Testis (tissue), 2 donors: ENCODE measurements at regions not wholly inside any gene's neighbourhood (a gene's known extent, or its start where the extent isn't known, plus 50 kb on each side); places are given as distances from the start of the nearest gene placed in this dataset.

ENCODE experiments used
- POLR2A ChIP-seq: fragments of 450-650 bp; IDR thresholded peaks from one replicate; pipeline ENCODE4 v1.6.1; 2017; ENCODE audit warnings: antibody characterized with exemption, mild to moderate bottlenecking, moderate library complexity
- TF ChIP-seq, protein P1 (sequence below), 3 experiments: fragments of 450-650 bp in 2 of 3; fragments of 200-600 bp in 1 of 3; sonication (generic) in 1 of 3; IDR thresholded peaks; one replicate each; pipeline ENCODE4 v1.5.1; 2016 to 2019; ENCODE audit warnings: antibody characterized with exemption in 3 of 3, mild to moderate bottlenecking in 2 of 3, moderate library complexity in 1 of 3

- no peak for TF ChIP-seq POLR2A
- TF ChIP-seq, protein P1, sequence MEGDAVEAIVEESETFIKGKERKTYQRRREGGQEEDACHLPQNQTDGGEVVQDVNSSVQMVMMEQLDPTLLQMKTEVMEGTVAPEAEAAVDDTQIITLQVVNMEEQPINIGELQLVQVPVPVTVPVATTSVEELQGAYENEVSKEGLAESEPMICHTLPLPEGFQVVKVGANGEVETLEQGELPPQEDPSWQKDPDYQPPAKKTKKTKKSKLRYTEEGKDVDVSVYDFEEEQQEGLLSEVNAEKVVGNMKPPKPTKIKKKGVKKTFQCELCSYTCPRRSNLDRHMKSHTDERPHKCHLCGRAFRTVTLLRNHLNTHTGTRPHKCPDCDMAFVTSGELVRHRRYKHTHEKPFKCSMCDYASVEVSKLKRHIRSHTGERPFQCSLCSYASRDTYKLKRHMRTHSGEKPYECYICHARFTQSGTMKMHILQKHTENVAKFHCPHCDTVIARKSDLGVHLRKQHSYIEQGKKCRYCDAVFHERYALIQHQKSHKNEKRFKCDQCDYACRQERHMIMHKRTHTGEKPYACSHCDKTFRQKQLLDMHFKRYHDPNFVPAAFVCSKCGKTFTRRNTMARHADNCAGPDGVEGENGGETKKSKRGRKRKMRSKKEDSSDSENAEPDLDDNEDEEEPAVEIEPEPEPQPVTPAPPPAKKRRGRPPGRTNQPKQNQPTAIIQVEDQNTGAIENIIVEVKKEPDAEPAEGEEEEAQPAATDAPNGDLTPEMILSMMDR (IDR thresholded peaks at IDR 0.05), result no peak
These were observed 153.8 kb downstream of the PHF2 start for GRCh38 chr9:93730217-93730616.
